Activated CD8-positive, alpha-beta memory T cell treated with anti-CD3 and anti-CD28 coated beads, Interleukin-2, amount 10 ng/mL, durations not matched to agents 7 days and 5 days (primary cell): ENCODE measurements at regions not wholly inside any gene's neighbourhood (a gene's known extent, or its start where the extent isn't known, plus 50 kb on each side); places are given as distances from the start of the nearest gene placed in this dataset.

Source experiments
- ATAC-seq: fragments of 150-1000 bp; cut with Tn5 transposase; one replicate; pipeline ENCODE4 v1.10.0; 2021; ENCODE audit warnings: moderate library complexity
- CTCF ChIA-PET: fragments of 350-600 bp; sonication (Branson Sonifier 250); formaldehyde crosslinking; loops from one replicate; lab custom pipeline; 2021; ENCODE audit warnings: antibody characterized with exemption; lab: Charles Lee
- DNase-seq: peaks from one replicate; pipeline ENCODE4 v3.0.0-alpha.2; 2020
- H3K27ac Mint-ChIP-seq: one replicate; pipeline ENCODE4 v1.8.0; 2021; ENCODE audit warnings: mild to moderate bottlenecking, mixed read lengths
- H3K27me3 Mint-ChIP-seq: one replicate; pipeline ENCODE4 v1.8.0; 2021; ENCODE audit warnings: mixed read lengths
- H3K36me3 Mint-ChIP-seq: one replicate; pipeline ENCODE4 v1.8.0; 2021; ENCODE audit warnings: mild to moderate bottlenecking, mixed read lengths
- H3K4me1 Mint-ChIP-seq: one replicate; pipeline ENCODE4 v1.8.0; 2021; ENCODE audit warnings: mixed read lengths
- H3K4me3 Mint-ChIP-seq: one replicate; pipeline ENCODE4 v1.8.0; 2021; ENCODE audit warnings: mild to moderate bottlenecking, moderate library complexity, mixed read lengths
- H3K9me3 Mint-ChIP-seq: one replicate; pipeline ENCODE4 v1.8.0; 2022; ENCODE audit warnings: low read depth, mixed read lengths

DNA sequence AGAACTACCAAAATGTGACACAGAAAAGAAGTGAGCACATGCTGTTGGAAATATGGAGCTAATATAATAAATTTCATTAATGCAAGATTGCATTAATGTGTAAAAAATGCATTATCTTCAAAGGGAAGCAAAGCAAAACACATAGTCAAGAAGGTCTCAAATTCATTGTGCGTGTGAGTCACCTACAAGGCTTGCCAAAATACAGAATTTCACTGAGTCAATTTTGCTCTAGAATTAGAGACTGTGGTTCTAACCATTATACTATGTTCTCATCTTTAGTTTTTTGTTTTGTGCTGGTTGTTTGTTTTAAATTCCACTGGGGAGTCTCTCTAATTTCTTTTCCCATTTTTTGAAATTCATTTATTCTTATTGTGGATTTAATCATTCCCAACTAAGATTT lies 149.8 kb upstream of the SLITRK1 start:
- DNase-seq (no peak), ATAC-seq (no peak)
- CTCF ChIA-PET = no interaction called here
- Mint-ChIP-seq H3K4me3 (no peak overlapping the region), H3K9me3 (no peaks in the 10 kb centered on the region), H3K36me3 (no peaks in the 10 kb centered on the region), H3K27me3 (no peaks in the 10 kb centered on the region), H3K4me1 (no peaks in the 10 kb centered on the region), H3K27ac (no peak overlapping the region)

- Mint-ChIP-seq H3K36me3 (no peaks in the 10 kb centered on the region), H3K27me3 (no peaks in the 10 kb centered on the region), H3K9me3 (no peaks in the 10 kb centered on the region), H3K4me1 (no peaks in the 10 kb centered on the region), H3K27ac (no peak overlapping the region), H3K4me3 (no peak overlapping the region)
- CTCF ChIA-PET = no interaction called here
- no peak for ATAC-seq
- no peak for DNase-seq
These were observed 148.8 kb upstream of the SLITRK1 start for GRCh38 chr13:84031120-84031519.

DNA sequence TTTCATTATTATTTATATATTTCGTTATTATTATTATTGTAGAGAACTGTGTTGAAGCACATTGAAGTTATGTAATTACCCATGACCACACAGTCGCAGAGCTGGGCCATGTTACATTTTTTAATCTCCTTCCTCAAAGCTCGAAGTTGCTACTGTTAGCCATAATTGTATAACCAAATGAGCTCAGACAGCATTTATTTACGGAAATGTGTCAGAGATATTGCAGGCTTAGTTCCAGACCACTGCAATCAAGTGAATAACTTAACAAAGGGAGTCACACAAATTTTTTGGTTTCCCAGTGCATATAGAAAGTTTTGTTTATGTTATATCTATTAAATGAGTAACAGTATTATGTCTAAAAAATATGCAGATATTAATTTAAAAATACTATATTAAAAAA lies 147.1 kb upstream of the SLITRK1 start:
- no peaks in the 10 kb centered on the region for H3K4me1 Mint-ChIP-seq
- no peak overlapping the region for H3K27ac Mint-ChIP-seq
- ATAC-seq (no peak), DNase-seq (no peak)
- no peak overlapping the region for H3K4me3 Mint-ChIP-seq
- no peaks in the 10 kb centered on the region for H3K27me3 Mint-ChIP-seq
- H3K36me3 Mint-ChIP-seq = no peaks in the 10 kb centered on the region
- CTCF ChIA-PET = no interaction called here
- H3K9me3 Mint-ChIP-seq = no peaks in the 10 kb centered on the region

DNA sequence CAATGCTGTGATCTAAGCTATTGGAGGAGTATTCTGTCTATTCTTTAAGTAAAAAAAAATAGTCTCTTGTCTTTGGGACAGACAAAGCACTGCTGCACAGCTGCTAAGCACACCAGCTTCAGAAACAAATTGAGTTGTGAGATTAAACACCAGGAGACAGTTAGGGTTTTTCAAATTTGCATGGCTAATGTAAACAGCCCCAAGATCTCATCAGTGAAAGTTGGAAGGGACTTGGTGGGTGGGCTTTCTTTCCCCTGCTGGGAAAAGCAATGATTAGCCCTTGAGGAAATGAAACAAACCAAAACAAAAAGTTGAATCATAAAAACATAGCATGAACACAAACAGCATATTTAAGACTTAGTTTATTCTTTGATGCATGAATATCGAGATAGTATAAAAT lies 143.6 kb upstream of the SLITRK1 start:
- CTCF ChIA-PET = no interaction called here
- no peak overlapping the region for H3K4me3 Mint-ChIP-seq
- no peaks in the 10 kb centered on the region for H3K27me3 Mint-ChIP-seq
- no peak for DNase-seq
- H3K27ac Mint-ChIP-seq = no peak overlapping the region
- no peaks in the 10 kb centered on the region for H3K9me3 Mint-ChIP-seq
- no peaks in the 10 kb centered on the region for H3K36me3 Mint-ChIP-seq
- H3K4me1 Mint-ChIP-seq = no peaks in the 10 kb centered on the region
- no peak for ATAC-seq

DNA sequence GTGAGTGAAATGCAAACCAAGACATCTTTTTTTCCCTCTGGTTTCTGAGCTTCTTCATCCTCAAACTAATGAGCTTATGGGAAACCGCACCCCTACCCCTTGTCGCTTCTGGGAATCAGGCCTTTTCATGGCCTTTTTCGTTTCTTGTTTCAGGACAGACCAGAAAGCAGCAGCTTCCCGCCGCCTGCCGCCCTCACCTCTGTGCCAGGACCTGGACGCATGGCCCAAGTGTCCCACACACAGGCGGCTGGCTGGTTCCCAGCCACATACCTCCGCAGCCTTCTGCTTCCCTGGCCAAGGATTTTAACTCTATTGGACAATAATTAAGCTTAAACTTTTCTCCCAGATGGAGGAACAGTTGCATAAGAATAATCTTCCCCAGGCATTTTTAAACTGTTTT lies 114.1 kb upstream of the SLITRK1 start:
- H3K4me3 Mint-ChIP-seq = no peak overlapping the region
- H3K27ac Mint-ChIP-seq = no peak overlapping the region
- CTCF ChIA-PET = no interaction called here

GRCh38 chr13:83995930-83996329 lies 113.7 kb upstream of the SLITRK1 start:
- H3K27ac Mint-ChIP-seq = no peak overlapping the region
- H3K4me1 Mint-ChIP-seq = no peaks in the 10 kb centered on the region
- H3K27me3 Mint-ChIP-seq = no peaks in the 10 kb centered on the region
- DNase-seq = no peak
- H3K36me3 Mint-ChIP-seq = no peaks in the 10 kb centered on the region
- CTCF ChIA-PET = interaction anchor here (1.2 kb wide), 1 partner anchor 12 kb away, joined by 3 read pairs; no protein-coding TSS in a partner anchor
- H3K4me3 Mint-ChIP-seq = no peak overlapping the region
- ATAC-seq = no peak
- H3K9me3 Mint-ChIP-seq = no peaks in the 10 kb centered on the region

More for the DNA sequence above, 114.1 kb upstream of the SLITRK1 start:
- Mint-ChIP-seq H3K36me3 (no peaks in the 10 kb centered on the region), H3K9me3 (no peaks in the 10 kb centered on the region), H3K4me1 (no peaks in the 10 kb centered on the region), H3K27me3 (no peaks in the 10 kb centered on the region)
- DNase-seq (no peak), ATAC-seq (no peak)

DNA sequence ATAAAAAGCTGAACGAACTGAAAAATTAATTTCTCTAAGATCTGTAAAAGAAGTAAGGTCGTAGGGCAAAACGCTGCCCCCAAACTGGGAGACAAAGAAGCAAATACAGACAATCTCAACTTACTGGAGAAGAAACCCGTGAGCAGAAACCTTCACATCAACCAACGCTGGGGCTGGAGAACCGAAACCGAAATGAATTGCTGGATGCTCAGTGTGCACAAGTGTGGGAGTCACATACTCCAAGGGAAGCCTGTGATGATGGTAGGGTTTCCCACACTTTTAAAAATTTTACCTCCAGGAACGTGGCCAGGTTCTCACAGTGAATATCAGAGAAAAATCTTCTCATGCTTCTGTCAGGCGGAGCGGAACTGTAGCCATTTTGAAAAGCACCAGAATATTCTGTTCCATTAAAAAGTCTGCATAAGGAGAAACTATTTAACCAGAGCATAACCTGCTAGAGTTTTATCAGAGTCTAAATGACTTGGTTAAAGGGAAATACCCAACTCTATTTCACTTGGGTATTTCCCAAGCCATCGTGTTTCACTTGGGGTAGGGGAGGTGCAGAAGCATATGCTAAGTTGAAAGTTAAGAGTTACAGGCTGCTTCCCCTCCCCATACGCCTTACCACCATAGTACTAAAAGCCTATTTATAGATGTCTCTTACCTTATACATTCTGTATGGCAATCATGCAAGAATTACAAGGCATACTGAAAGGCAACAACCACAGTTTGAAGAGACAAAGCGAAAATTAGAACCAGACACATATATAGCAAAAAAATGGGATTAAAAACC lies 110.5 kb upstream of the SLITRK1 start:
- DNase-seq (no peak), ATAC-seq (no peak)
- Mint-ChIP-seq H3K9me3 (peaks cover 2% of the 10 kb centered on the region), H3K4me3 (no peak overlapping the region), H3K27ac (no peak overlapping the region), H3K4me1 (no peaks in the 10 kb centered on the region), H3K27me3 (no peaks in the 10 kb centered on the region), H3K36me3 (no peaks in the 10 kb centered on the region)
- CTCF ChIA-PET = no interaction called here

GRCh38 chr13:83987394-83987793 lies 105.1 kb upstream of the SLITRK1 start:
- Mint-ChIP-seq H3K9me3 (peaks cover 2% of the 10 kb centered on the region), H3K27me3 (no peaks in the 10 kb centered on the region), H3K36me3 (no peaks in the 10 kb centered on the region), H3K27ac (no peak overlapping the region), H3K4me3 (no peak overlapping the region), H3K4me1 (peaks cover 3% of the 10 kb centered on the region)
- CTCF ChIA-PET = no interaction called here
- ATAC-seq (no peak), DNase-seq (no peak)

DNA sequence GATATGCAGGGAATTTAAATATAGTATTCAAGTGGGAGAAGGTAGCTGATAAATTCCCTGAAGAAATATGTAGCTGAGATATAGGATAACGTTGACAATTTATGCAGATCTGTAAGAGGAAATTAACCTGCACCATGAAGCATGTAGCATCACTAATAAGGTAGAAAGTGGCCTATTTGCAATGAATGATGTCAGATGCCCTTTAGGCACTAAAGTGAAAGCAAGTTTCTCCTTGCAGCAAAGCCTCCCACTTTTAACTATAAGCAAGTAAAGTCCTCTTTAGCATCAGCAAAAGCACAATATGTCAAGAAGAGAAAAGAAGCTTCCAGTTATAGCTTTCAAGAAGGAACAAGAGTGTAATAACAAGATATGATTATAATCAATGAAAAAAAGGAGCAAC lies 102.5 kb upstream of the SLITRK1 start:
- H3K4me1 Mint-ChIP-seq = peaks cover 3% of the 10 kb centered on the region
- H3K27me3 Mint-ChIP-seq = no peaks in the 10 kb centered on the region
- CTCF ChIA-PET = interaction anchor here (1.5 kb wide), 1 partner anchor 11 kb away, joined by 3 read pairs; no protein-coding TSS in a partner anchor
- H3K9me3 Mint-ChIP-seq = no peaks in the 10 kb centered on the region
- DNase-seq = no peak
- no peak overlapping the region for H3K27ac Mint-ChIP-seq
- no peaks in the 10 kb centered on the region for H3K36me3 Mint-ChIP-seq
- ATAC-seq = no peak
- H3K4me3 Mint-ChIP-seq = no peak overlapping the region

DNA sequence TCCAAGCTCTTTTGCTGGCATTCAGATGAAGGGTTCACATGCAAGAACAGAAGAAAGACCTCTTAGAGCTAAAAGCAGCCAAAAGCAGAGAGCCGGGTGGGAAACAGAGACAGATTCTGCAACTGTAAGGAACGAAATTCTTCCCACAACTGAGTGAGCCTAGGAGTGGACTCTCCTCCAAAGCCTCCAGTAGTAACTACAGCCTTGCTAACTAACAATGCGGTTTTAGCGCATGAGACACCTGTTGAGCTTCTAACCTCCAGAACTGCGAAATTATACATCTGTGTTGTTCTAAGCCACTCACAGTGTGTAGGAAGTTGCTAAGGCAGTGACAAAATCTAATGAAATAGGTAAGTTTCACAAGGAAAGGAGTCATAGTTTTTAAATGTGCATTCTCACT lies 98.1 kb upstream of the SLITRK1 start:
- Mint-ChIP-seq H3K27me3 (no peaks in the 10 kb centered on the region), H3K27ac (no peak overlapping the region), H3K36me3 (no peaks in the 10 kb centered on the region), H3K9me3 (no peaks in the 10 kb centered on the region), H3K4me3 (no peak overlapping the region), H3K4me1 (peaks cover 8% of the 10 kb centered on the region)
- no peak for ATAC-seq
- CTCF ChIA-PET = no interaction called here
- DNase-seq = no peak

DNA sequence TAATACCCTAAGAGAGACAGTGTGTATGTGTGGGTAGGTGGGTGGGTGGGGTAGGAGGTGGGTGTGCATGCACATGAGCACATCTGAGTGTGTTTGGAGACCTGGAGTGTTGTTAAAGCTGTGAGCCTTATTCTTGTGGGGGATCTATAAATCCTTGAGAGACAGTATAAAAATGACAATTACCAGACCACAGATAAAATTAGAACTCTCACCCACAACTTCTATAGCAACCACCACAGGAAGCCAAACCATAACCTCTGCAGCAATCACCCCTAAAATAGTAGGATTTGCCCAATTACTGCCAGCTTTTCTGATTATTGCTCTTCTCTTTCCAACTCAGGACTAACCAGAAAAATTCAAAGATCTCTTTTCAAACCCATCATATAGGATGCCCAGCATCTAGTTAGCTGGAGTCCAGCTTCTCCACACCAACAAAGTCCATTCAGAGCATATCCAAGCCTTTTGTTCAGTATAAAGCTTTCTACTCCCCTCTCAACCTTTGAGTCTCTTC lies 93.4 kb upstream of the SLITRK1 start:
- Mint-ChIP-seq H3K9me3 (peaks cover under 1% of the 10 kb centered on the region), H3K27me3 (no peaks in the 10 kb centered on the region), H3K4me3 (no peak overlapping the region), H3K36me3 (no peaks in the 10 kb centered on the region), H3K27ac (peak overlapping the region; percentile 2), H3K4me1 (peaks cover 12% of the 10 kb centered on the region)
- CTCF ChIA-PET = no interaction called here
- DNase-seq = peak; percentile 40
- ATAC-seq = peak; percentile 66

- H3K4me3 Mint-ChIP-seq = no peak overlapping the region
- CTCF ChIA-PET = no interaction called here
- no peaks in the 10 kb centered on the region for H3K36me3 Mint-ChIP-seq
- no peaks in the 10 kb centered on the region for H3K4me1 Mint-ChIP-seq
- ATAC-seq = no peak
- no peaks in the 10 kb centered on the region for H3K27me3 Mint-ChIP-seq
- no peak for DNase-seq
- H3K9me3 Mint-ChIP-seq = no peaks in the 10 kb centered on the region
- H3K27ac Mint-ChIP-seq = no peak overlapping the region
These were observed 76.3 kb upstream of the SLITRK1 start for GRCh38 chr13:83958531-83958930.

- no peaks in the 10 kb centered on the region for H3K36me3 Mint-ChIP-seq
- no peaks in the 10 kb centered on the region for H3K9me3 Mint-ChIP-seq
- no peak for DNase-seq
- no peaks in the 10 kb centered on the region for H3K4me1 Mint-ChIP-seq
- no peak for ATAC-seq
- H3K27me3 Mint-ChIP-seq = no peaks in the 10 kb centered on the region
- CTCF ChIA-PET = no interaction called here
- H3K27ac Mint-ChIP-seq = no peak overlapping the region
- H3K4me3 Mint-ChIP-seq = no peak overlapping the region
These were observed 72.7 kb upstream of the SLITRK1 start for GRCh38 chr13:83955011-83955410.

- no peak for ATAC-seq
- Mint-ChIP-seq H3K4me1 (no peaks in the 10 kb centered on the region), H3K36me3 (no peaks in the 10 kb centered on the region), H3K4me3 (no peak overlapping the region), H3K27ac (no peak overlapping the region), H3K9me3 (no peaks in the 10 kb centered on the region), H3K27me3 (no peaks in the 10 kb centered on the region)
- DNase-seq = no peak
- CTCF ChIA-PET = no interaction called here
These were observed 71.6 kb upstream of the SLITRK1 start for GRCh38 chr13:83953916-83954315.
